ENCODE measurements at regions not wholly inside any gene's neighbourhood (a gene's known extent, or its start where the extent isn't known, plus 50 kb on each side); places are given as distances from the start of the nearest gene placed in this dataset.

GRCh38 chr2:175872721-175873120 lies 129.3 kb downstream of the LNPK start:
- no peak for DNase-seq
- TF ChIP-seq CTCF (IDR thresholded peaks at IDR 0.05; ENCODE audit: partially characterized antibody, unreplicated experiment): no peak
- Mint-ChIP-seq H3K27ac (ENCODE audit: unreplicated experiment) (no peak overlapping the region), H3K27me3 (ENCODE audit: unreplicated experiment) (peaks cover 2% of the 10 kb centered on the region), H3K4me3 (ENCODE audit: unreplicated experiment) (no peak overlapping the region), H3K9me3 (ENCODE audit: unreplicated experiment) (peaks cover 2% of the 10 kb centered on the region), H3K36me3 (ENCODE audit: unreplicated experiment) (no peaks in the 10 kb centered on the region), H3K4me1 (ENCODE audit: low read depth, unreplicated experiment) (peaks cover 9% of the 10 kb centered on the region)

GRCh38 chr2:175872005-175872348 lies 130.1 kb downstream of the LNPK start:
- no peak for TF ChIP-seq CTCF (IDR thresholded peaks at IDR 0.05; ENCODE audit: partially characterized antibody, unreplicated experiment)
- H3K36me3 Mint-ChIP-seq (ENCODE audit: unreplicated experiment): no peaks in the 10 kb centered on the region
- H3K27me3 Mint-ChIP-seq (ENCODE audit: unreplicated experiment): peaks cover 2% of the 10 kb centered on the region
- DNase-seq: no peak
- no peak overlapping the region for H3K27ac Mint-ChIP-seq (ENCODE audit: unreplicated experiment)
- H3K4me3 Mint-ChIP-seq (ENCODE audit: unreplicated experiment): no peak overlapping the region
- H3K9me3 Mint-ChIP-seq (ENCODE audit: unreplicated experiment): peaks cover 2% of the 10 kb centered on the region
- peaks cover 3% of the 10 kb centered on the region for H3K4me1 Mint-ChIP-seq (ENCODE audit: low read depth, unreplicated experiment)

- H3K4me3 Mint-ChIP-seq (ENCODE audit: unreplicated experiment): no peak overlapping the region
- H3K9me3 Mint-ChIP-seq (ENCODE audit: unreplicated experiment): peaks cover 2% of the 10 kb centered on the region
- DNase-seq: no peak
- no peak for TF ChIP-seq CTCF (IDR thresholded peaks at IDR 0.05; ENCODE audit: partially characterized antibody, unreplicated experiment)
- H3K36me3 Mint-ChIP-seq (ENCODE audit: unreplicated experiment): no peaks in the 10 kb centered on the region
- H3K27me3 Mint-ChIP-seq (ENCODE audit: unreplicated experiment): peaks cover 2% of the 10 kb centered on the region
- no peak overlapping the region for H3K27ac Mint-ChIP-seq (ENCODE audit: unreplicated experiment)
- H3K4me1 Mint-ChIP-seq (ENCODE audit: low read depth, unreplicated experiment): no peaks in the 10 kb centered on the region
Observed at GRCh38 chr2:175871331-175872004, 130.6 kb downstream of the LNPK start.

- H3K36me3 Mint-ChIP-seq (ENCODE audit: unreplicated experiment): no peaks in the 10 kb centered on the region
- H3K9me3 Mint-ChIP-seq (ENCODE audit: unreplicated experiment): no peaks in the 10 kb centered on the region
- DNase-seq: no peak
- H3K4me1 Mint-ChIP-seq (ENCODE audit: low read depth, unreplicated experiment): peaks cover 4% of the 10 kb centered on the region
- no peaks in the 10 kb centered on the region for H3K27me3 Mint-ChIP-seq (ENCODE audit: unreplicated experiment)
- TF ChIP-seq CTCF (IDR thresholded peaks at IDR 0.05; ENCODE audit: partially characterized antibody, unreplicated experiment): no peak
- no peak overlapping the region for H3K27ac Mint-ChIP-seq (ENCODE audit: unreplicated experiment)
- no peak overlapping the region for H3K4me3 Mint-ChIP-seq (ENCODE audit: unreplicated experiment)
Observed at GRCh38 chr2:175865716-175866115, 136.4 kb downstream of the LNPK start.

- H3K9me3 Mint-ChIP-seq (ENCODE audit: unreplicated experiment): no peaks in the 10 kb centered on the region
- H3K27me3 Mint-ChIP-seq (ENCODE audit: unreplicated experiment): no peaks in the 10 kb centered on the region
- DNase-seq: no peak
- no peak for TF ChIP-seq CTCF (IDR thresholded peaks at IDR 0.05; ENCODE audit: partially characterized antibody, unreplicated experiment)
- peaks cover 4% of the 10 kb centered on the region for H3K4me1 Mint-ChIP-seq (ENCODE audit: low read depth, unreplicated experiment)
- no peak overlapping the region for H3K27ac Mint-ChIP-seq (ENCODE audit: unreplicated experiment)
- H3K4me3 Mint-ChIP-seq (ENCODE audit: unreplicated experiment): no peak overlapping the region
- no peaks in the 10 kb centered on the region for H3K36me3 Mint-ChIP-seq (ENCODE audit: unreplicated experiment)
Observed at GRCh38 chr2:175864137-175864850, 137.8 kb downstream of the LNPK start.
